ENCODE measurements at regions not wholly inside any gene's neighbourhood (a gene's known extent, or its start where the extent isn't known, plus 50 kb on each side); places are given as distances from the start of the nearest gene placed in this dataset.

GRCh38 chr3:72265256-72266015, 480.5 kb upstream of the PROK2 start:
- DNase-seq (ENCODE audit: low read depth), result no peak

GRCh38 chr3:72263223-72263990, 478.5 kb upstream of the PROK2 start:
- DNase-seq (ENCODE audit: low read depth), result no peak

- DNase-seq (ENCODE audit: low read depth), result no peak
These were observed 477.8 kb upstream of the PROK2 start for GRCh38 chr3:72262736-72263135.

- no peak for DNase-seq (ENCODE audit: low read depth)
These were observed 476.9 kb upstream of the PROK2 start for GRCh38 chr3:72261566-72262564.

GRCh38 chr3:72260588-72260910, 475.6 kb upstream of the PROK2 start:
- no peak for DNase-seq (ENCODE audit: low read depth)

GRCh38 chr3:72259755-72260587, 475.0 kb upstream of the PROK2 start:
- DNase-seq (ENCODE audit: low read depth), result peak; percentile 14

- no peak for DNase-seq (ENCODE audit: low read depth)
These were observed 473.6 kb upstream of the PROK2 start for GRCh38 chr3:72258361-72259141.

- DNase-seq (ENCODE audit: low read depth), result no peak
These were observed 472.8 kb upstream of the PROK2 start for GRCh38 chr3:72257738-72258137.

GRCh38 chr3:72257203-72257602, 472.3 kb upstream of the PROK2 start:
- no peak for DNase-seq (ENCODE audit: low read depth)

- no peak for DNase-seq (ENCODE audit: low read depth)
These were observed 471.8 kb upstream of the PROK2 start for GRCh38 chr3:72256716-72257115.

GRCh38 chr3:72255791-72256559, 471.0 kb upstream of the PROK2 start:
- DNase-seq (ENCODE audit: low read depth), result peak; percentile 8

- no peak for DNase-seq (ENCODE audit: low read depth)
These were observed 470.2 kb upstream of the PROK2 start for GRCh38 chr3:72255191-72255590.

- DNase-seq (ENCODE audit: low read depth), result no peak
These were observed 469.5 kb upstream of the PROK2 start for GRCh38 chr3:72254483-72254882.

- no peak for DNase-seq (ENCODE audit: low read depth)
These were observed 465.8 kb upstream of the PROK2 start for GRCh38 chr3:72250725-72251124.

- no peak for DNase-seq (ENCODE audit: low read depth)
These were observed 463.9 kb upstream of the PROK2 start for GRCh38 chr3:72248869-72249268.

GRCh38 chr3:72248389-72248761, 463.4 kb upstream of the PROK2 start:
- DNase-seq (ENCODE audit: low read depth), result no peak

GRCh38 chr3:72247645-72248388, 462.9 kb upstream of the PROK2 start:
- DNase-seq (ENCODE audit: low read depth), result no peak

- DNase-seq (ENCODE audit: low read depth), result no peak
These were observed 462.2 kb upstream of the PROK2 start for GRCh38 chr3:72247126-72247525.

GRCh38 chr3:72246685-72247084, 461.7 kb upstream of the PROK2 start:
- DNase-seq (ENCODE audit: low read depth), result no peak

Data from HT1080 (cell line).